Thyroid gland (tissue), 4 donors: ENCODE measurements at regions not wholly inside any gene's neighbourhood (a gene's known extent, or its start where the extent isn't known, plus 50 kb on each side); places are given as distances from the start of the nearest gene placed in this dataset.

Source experiments
- POLR2A ChIP-seq, 2 donors: fragments of 450-650 bp; IDR thresholded peaks; one replicate each; pipeline ENCODE4 v1.6.1; 2017; ENCODE audit warnings: antibody characterized with exemption in 2 of 2, mild to moderate bottlenecking in 2 of 2, moderate library complexity in 1 of 2
- TF ChIP-seq, protein P1 (sequence below), 6 experiments: fragments of 200-600 bp in 3 of 6; fragments of 450-650 bp in 3 of 6; sonication (generic) in 3 of 6; IDR thresholded peaks; one replicate each; pipeline ENCODE4 v1.5.1; 2016 to 2019; ENCODE audit warnings: antibody characterized with exemption in 6 of 6, mild to moderate bottlenecking in 2 of 6, inconsistent platforms in 1 of 6, moderate library complexity in 1 of 6

DNA sequence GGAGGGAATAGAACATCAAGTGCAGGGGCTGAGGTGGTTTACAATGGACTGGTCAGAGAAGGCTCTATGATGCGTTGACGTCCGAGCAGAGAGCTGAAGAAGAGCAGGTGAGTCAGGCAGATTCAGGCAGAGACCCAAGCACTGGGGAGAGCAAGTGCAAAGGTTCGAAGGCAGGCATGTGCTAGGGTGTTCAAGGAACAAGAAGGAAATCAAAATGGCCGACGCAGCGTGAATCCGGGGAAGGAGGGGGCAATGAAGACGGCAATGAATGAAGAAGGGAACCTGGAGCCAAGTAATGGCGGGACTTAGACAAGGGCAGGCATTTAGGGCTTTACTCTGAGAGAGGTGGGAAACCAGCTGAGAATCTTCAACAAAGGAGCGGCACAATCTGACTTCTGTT lies 56.8 kb upstream of the DCTD start:
- TF ChIP-seq, protein P1, sequence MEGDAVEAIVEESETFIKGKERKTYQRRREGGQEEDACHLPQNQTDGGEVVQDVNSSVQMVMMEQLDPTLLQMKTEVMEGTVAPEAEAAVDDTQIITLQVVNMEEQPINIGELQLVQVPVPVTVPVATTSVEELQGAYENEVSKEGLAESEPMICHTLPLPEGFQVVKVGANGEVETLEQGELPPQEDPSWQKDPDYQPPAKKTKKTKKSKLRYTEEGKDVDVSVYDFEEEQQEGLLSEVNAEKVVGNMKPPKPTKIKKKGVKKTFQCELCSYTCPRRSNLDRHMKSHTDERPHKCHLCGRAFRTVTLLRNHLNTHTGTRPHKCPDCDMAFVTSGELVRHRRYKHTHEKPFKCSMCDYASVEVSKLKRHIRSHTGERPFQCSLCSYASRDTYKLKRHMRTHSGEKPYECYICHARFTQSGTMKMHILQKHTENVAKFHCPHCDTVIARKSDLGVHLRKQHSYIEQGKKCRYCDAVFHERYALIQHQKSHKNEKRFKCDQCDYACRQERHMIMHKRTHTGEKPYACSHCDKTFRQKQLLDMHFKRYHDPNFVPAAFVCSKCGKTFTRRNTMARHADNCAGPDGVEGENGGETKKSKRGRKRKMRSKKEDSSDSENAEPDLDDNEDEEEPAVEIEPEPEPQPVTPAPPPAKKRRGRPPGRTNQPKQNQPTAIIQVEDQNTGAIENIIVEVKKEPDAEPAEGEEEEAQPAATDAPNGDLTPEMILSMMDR (IDR thresholded peaks at IDR 0.05): no peak
- no peak for TF ChIP-seq POLR2A (IDR thresholded peaks at IDR 0.05)
